ENCODE measurements at regions not wholly inside any gene's neighbourhood (a gene's known extent, or its start where the extent isn't known, plus 50 kb on each side); places are given as distances from the start of the nearest gene placed in this dataset.

DNA sequence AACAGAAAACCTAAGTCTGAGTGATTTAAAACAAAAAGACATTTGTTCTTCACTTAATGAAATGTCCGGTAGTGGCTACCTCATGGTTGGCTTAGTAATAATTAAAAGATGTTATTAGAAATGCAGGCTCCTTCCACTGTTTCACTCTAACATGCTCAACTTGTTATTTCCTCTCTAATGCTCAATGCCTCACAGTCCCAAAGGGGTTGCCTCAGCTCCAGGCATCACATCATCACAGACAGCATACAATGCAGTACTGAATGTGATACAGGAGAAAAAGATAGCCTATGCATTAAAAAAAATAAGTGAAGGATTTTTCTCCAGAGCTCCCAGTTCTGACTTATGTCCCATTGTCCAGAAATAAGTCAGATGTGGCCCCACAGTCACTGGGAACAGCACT is 1077.0 kb upstream of the TMEM132C start:
- no peak for TF ChIP-seq EZH2 (IDR thresholded peaks at IDR 0.05; ENCODE audit: borderline replicate concordance, insufficient read depth, low read depth, low read length, poor library complexity, severe bottlenecking)
- TF ChIP-seq, protein P1, sequence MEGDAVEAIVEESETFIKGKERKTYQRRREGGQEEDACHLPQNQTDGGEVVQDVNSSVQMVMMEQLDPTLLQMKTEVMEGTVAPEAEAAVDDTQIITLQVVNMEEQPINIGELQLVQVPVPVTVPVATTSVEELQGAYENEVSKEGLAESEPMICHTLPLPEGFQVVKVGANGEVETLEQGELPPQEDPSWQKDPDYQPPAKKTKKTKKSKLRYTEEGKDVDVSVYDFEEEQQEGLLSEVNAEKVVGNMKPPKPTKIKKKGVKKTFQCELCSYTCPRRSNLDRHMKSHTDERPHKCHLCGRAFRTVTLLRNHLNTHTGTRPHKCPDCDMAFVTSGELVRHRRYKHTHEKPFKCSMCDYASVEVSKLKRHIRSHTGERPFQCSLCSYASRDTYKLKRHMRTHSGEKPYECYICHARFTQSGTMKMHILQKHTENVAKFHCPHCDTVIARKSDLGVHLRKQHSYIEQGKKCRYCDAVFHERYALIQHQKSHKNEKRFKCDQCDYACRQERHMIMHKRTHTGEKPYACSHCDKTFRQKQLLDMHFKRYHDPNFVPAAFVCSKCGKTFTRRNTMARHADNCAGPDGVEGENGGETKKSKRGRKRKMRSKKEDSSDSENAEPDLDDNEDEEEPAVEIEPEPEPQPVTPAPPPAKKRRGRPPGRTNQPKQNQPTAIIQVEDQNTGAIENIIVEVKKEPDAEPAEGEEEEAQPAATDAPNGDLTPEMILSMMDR (IDR thresholded peaks at IDR 0.05): no peak

Measured in B cell (primary cell).